Trophoblast cell (in vitro differentiated cells and primary cell): ENCODE measurements at regions not wholly inside any gene's neighbourhood (a gene's known extent, or its start where the extent isn't known, plus 50 kb on each side); places are given as distances from the start of the nearest gene placed in this dataset.

Experiments used
- DNase-seq, 2 donors: peaks; one replicate each; pipeline ENCODE4 v3.0.0-alpha.2; 2016
- H2AFZ ChIP-seq: 2 replicates; pipeline ENCODE4 v1.6.1; 2013; ENCODE audit warnings: low read length, moderate library complexity, mild to moderate bottlenecking; ENCODE audit not compliant: insufficient read depth, poor library complexity
- H2AK5ac ChIP-seq: 2 replicates; pipeline ENCODE4 v1.6.1; 2013; ENCODE audit warnings: mild to moderate bottlenecking, low read length
- H2BK120ac ChIP-seq: 2 replicates; pipeline ENCODE4 v1.6.1; 2013; ENCODE audit warnings: low read length, mild to moderate bottlenecking, moderate library complexity; ENCODE audit not compliant: insufficient read depth, poor library complexity
- H2BK12ac ChIP-seq: 2 replicates; pipeline ENCODE4 v1.6.1; 2013; ENCODE audit warnings: mild to moderate bottlenecking, low read length, moderate library complexity
- H2BK5ac ChIP-seq: 2 replicates; pipeline ENCODE4 v1.6.1; 2013; ENCODE audit warnings: low read length, low read depth, moderate library complexity, mild to moderate bottlenecking; ENCODE audit not compliant: poor library complexity
- H3K14ac ChIP-seq: 2 replicates; pipeline ENCODE4 v1.6.1; 2013; ENCODE audit warnings: mild to moderate bottlenecking, low read length
- H3K18ac ChIP-seq: 2 replicates; pipeline ENCODE4 v1.6.1; 2013; ENCODE audit warnings: mild to moderate bottlenecking, low read length
- H3K23ac ChIP-seq: 2 replicates; pipeline ENCODE4 v1.6.1; 2013; ENCODE audit warnings: low read length
- H3K27ac ChIP-seq: 2 replicates; pipeline ENCODE4 v1.5.1; 2013; ENCODE audit warnings: low read depth, mild to moderate bottlenecking, inconsistent platforms, low read length, moderate library complexity
- H3K27me3 ChIP-seq: 2 replicates; pipeline ENCODE4 v1.6.1; 2013; ENCODE audit warnings: inconsistent platforms, mild to moderate bottlenecking, low read length, moderate library complexity; ENCODE audit not compliant: insufficient read depth
- H3K36me3 ChIP-seq, 2 experiments: 1 replicate in 1 of 2; 2 replicates in 1 of 2; pipeline ENCODE4 v1.6.1; 2013; ENCODE audit warnings: low read length in 2 of 2, mild to moderate bottlenecking in 2 of 2, moderate library complexity in 1 of 2; ENCODE audit not compliant: insufficient read depth in 2 of 2, control insufficient read depth in 1 of 2
- H3K4ac ChIP-seq: 2 replicates; pipeline ENCODE4 v1.6.1; 2013; ENCODE audit warnings: low read depth, mild to moderate bottlenecking, low read length, moderate library complexity
- H3K4me1 ChIP-seq, 2 experiments: 1 replicate in 1 of 2; 2 replicates in 1 of 2; pipeline ENCODE4 v1.6.1; 2013; ENCODE audit warnings: low read length in 2 of 2, mild to moderate bottlenecking in 2 of 2, moderate library complexity in 1 of 2; ENCODE audit not compliant: insufficient read depth in 2 of 2, control insufficient read depth in 1 of 2
- H3K4me2 ChIP-seq: 2 replicates; pipeline ENCODE4 v1.6.1; 2013; ENCODE audit warnings: inconsistent platforms, mild to moderate bottlenecking, low read length, moderate library complexity
- H3K4me3 ChIP-seq: 2 replicates; pipeline ENCODE4 v1.5.1; 2013; ENCODE audit warnings: mild to moderate bottlenecking, low read depth, low read length, inconsistent platforms
- H3K79me1 ChIP-seq: one replicate; pipeline ENCODE4 v1.6.1; 2013; ENCODE audit warnings: low read length
- H3K79me2 ChIP-seq: 2 replicates; pipeline ENCODE4 v1.6.1; 2013; ENCODE audit warnings: low read length, mild to moderate bottlenecking; ENCODE audit not compliant: control insufficient read depth, insufficient read depth, poor library complexity
- H3K9ac ChIP-seq: 2 replicates; pipeline ENCODE4 v1.6.1; 2013; ENCODE audit warnings: mild to moderate bottlenecking, low read length
- H3K9me3 ChIP-seq: 2 replicates; pipeline ENCODE4 v1.6.1; 2013; ENCODE audit warnings: low read depth, mild to moderate bottlenecking, control low read depth, inconsistent platforms, low read length; ENCODE audit not compliant: insufficient read depth
- H4K12ac ChIP-seq: 2 replicates; pipeline ENCODE4 v1.6.1; 2013; ENCODE audit warnings: low read depth, mild to moderate bottlenecking, low read length, moderate library complexity
- H4K8ac ChIP-seq: 2 replicates; pipeline ENCODE4 v1.6.1; 2013; ENCODE audit warnings: low read depth, mild to moderate bottlenecking, low read length, moderate library complexity
- H4K91ac ChIP-seq: one replicate; pipeline ENCODE4 v1.6.1; 2013; ENCODE audit warnings: low read depth, mild to moderate bottlenecking, low read length, moderate library complexity
- WGBS: extraction: QIAGEN DNeasy Blood & Tissue Kit; methylation state at CpG from one replicate; pipeline ENCODE4 v1.1.7; 2013; ENCODE audit warnings: missing lambda C conversion rate; ENCODE audit not compliant: insufficient read length, insufficient coverage; ENCODE audit errors: extremely low coverage; 5-methylcytosine and 5-hydroxymethylcytosine counted together

GRCh38 chr10:14456870-14457266 is 126.1 kb upstream of the FRMD4A start:
- WGBS = no CpG with 5 or more reads among the region's 2 CpGs
- Histone ChIP-seq H3K4me3 (no peak overlapping the region), H3K27me3 (no peaks in the 10 kb centered on the region), H2AFZ (no peak overlapping the region), H2BK5ac (no peak overlapping the region), H3K79me2 (no peaks in the 10 kb centered on the region), H3K9ac (no peak overlapping the region), H3K18ac (no peak overlapping the region), H4K91ac (no peak overlapping the region), H3K4ac (no peak overlapping the region), H3K36me3 (no peaks in the 10 kb centered on the region), H3K27ac (no peak overlapping the region), H2BK12ac (no peak overlapping the region), H3K4me1 (no peaks in the 10 kb centered on the region), H2BK120ac (no peak overlapping the region), H3K23ac (no peak overlapping the region), H3K9me3 (peaks cover 1% of the 10 kb centered on the region), H3K14ac (no peak overlapping the region), H3K4me2 (no peak overlapping the region), H4K12ac (no peak overlapping the region), H3K79me1 (no peaks in the 10 kb centered on the region), H4K8ac (no peak overlapping the region), H2AK5ac (no peak overlapping the region)
- DNase-seq = no peak

DNA sequence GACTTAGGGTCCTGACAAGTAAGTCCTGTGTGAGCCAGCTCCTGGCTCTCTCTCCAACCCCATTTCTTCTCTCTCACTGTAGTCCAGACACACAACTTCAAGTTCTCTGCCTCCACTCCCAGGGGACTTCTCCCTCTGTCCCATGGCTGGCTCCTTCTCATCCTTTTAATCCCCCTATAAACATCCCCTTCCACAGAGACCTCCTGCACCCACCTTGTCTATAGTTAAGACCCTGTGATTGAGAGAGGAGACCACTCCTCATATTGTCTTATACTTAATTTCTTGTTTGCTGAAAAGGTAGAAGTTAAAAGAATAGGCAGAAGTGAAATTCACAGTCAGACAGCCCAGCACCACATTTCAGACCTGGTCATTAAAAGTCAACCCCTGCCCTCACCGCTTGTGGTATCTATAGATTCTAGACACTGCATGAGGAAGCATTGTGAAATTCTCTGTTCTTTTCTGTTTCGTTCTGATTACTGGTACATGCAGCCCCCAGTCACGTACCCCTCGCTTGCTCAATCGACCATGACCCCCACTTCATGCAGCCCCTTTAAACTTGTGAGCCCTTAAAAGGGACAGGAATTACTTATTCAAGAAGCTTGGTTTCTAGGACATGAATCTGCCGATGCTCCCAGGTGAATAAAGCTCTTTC is 125.6 kb upstream of the FRMD4A start:
- no peak overlapping the region for H2BK120ac ChIP-seq
- no peaks in the 10 kb centered on the region for H3K27me3 ChIP-seq
- H3K4me2 ChIP-seq = no peak overlapping the region
- no peaks in the 10 kb centered on the region for H3K79me1 ChIP-seq
- H2AFZ ChIP-seq = no peak overlapping the region
- no peaks in the 10 kb centered on the region for H3K4me1 ChIP-seq
- no peak overlapping the region for H3K27ac ChIP-seq
- no peak overlapping the region for H3K14ac ChIP-seq
- H4K91ac ChIP-seq = no peak overlapping the region
- peaks cover 1% of the 10 kb centered on the region for H3K9me3 ChIP-seq
- no peak overlapping the region for H2BK5ac ChIP-seq
- no peaks in the 10 kb centered on the region for H3K79me2 ChIP-seq
- H4K8ac ChIP-seq = no peak overlapping the region
- H4K12ac ChIP-seq = no peak overlapping the region
- H3K36me3 ChIP-seq = no peaks in the 10 kb centered on the region
- H3K9ac ChIP-seq = no peak overlapping the region
- no peak overlapping the region for H2AK5ac ChIP-seq
- H3K4me3 ChIP-seq = no peak overlapping the region
- no peak overlapping the region for H3K18ac ChIP-seq
- no peak overlapping the region for H3K4ac ChIP-seq
- DNase-seq = no peak
- H2BK12ac ChIP-seq = no peak overlapping the region
- H3K23ac ChIP-seq = no peak overlapping the region
- WGBS = no CpG with 5 or more reads among the region's 6 CpGs

- H3K4me1 ChIP-seq = no peaks in the 10 kb centered on the region
These were observed 123.9 kb upstream of the FRMD4A start for GRCh38 chr10:14454629-14455028.

GRCh38 chr10:14454206-14454605 is 123.5 kb upstream of the FRMD4A start:
- no peak overlapping the region for H3K4ac ChIP-seq
- no peak overlapping the region for H3K4me2 ChIP-seq
- no peaks in the 10 kb centered on the region for H3K27me3 ChIP-seq
- DNase-seq = no peak
- H3K79me1 ChIP-seq = no peaks in the 10 kb centered on the region
- H3K14ac ChIP-seq = no peak overlapping the region
- no peak overlapping the region for H4K12ac ChIP-seq
- no peak overlapping the region for H3K4me3 ChIP-seq
- H4K8ac ChIP-seq = no peak overlapping the region
- no peaks in the 10 kb centered on the region for H3K36me3 ChIP-seq
- H2AFZ ChIP-seq = no peak overlapping the region
- H2BK12ac ChIP-seq = no peak overlapping the region
- H2BK5ac ChIP-seq = no peak overlapping the region
- peaks cover 1% of the 10 kb centered on the region for H3K9me3 ChIP-seq
- H2BK120ac ChIP-seq = no peak overlapping the region
- H4K91ac ChIP-seq = no peak overlapping the region
- H3K18ac ChIP-seq = no peak overlapping the region
- no peak overlapping the region for H3K27ac ChIP-seq
- no peak overlapping the region for H2AK5ac ChIP-seq
- H3K79me2 ChIP-seq = no peaks in the 10 kb centered on the region
- no peak overlapping the region for H3K9ac ChIP-seq
- H3K23ac ChIP-seq = no peak overlapping the region
- no peaks in the 10 kb centered on the region for H3K4me1 ChIP-seq
- WGBS = no CpG with 5 or more reads among the region's 12 CpGs

More at GRCh38 chr10:14454629-14455028, 123.9 kb upstream of the FRMD4A start:
- H3K4ac ChIP-seq = no peak overlapping the region
- peaks cover 1% of the 10 kb centered on the region for H3K9me3 ChIP-seq
- no peak overlapping the region for H2AK5ac ChIP-seq
- H3K14ac ChIP-seq = no peak overlapping the region
- no peaks in the 10 kb centered on the region for H3K36me3 ChIP-seq
- no peaks in the 10 kb centered on the region for H3K79me2 ChIP-seq
- H3K79me1 ChIP-seq = no peaks in the 10 kb centered on the region
- H4K12ac ChIP-seq = no peak overlapping the region
- no peak overlapping the region for H3K27ac ChIP-seq
- H2BK5ac ChIP-seq = no peak overlapping the region
- H4K91ac ChIP-seq = no peak overlapping the region
- no peak overlapping the region for H2BK120ac ChIP-seq
- H2AFZ ChIP-seq = no peak overlapping the region
- no peak overlapping the region for H3K18ac ChIP-seq
- no peaks in the 10 kb centered on the region for H3K27me3 ChIP-seq
- H4K8ac ChIP-seq = no peak overlapping the region
- DNase-seq = no peak
- no peak overlapping the region for H3K23ac ChIP-seq
- WGBS = no CpG with 5 or more reads among the region's 10 CpGs
- no peak overlapping the region for H2BK12ac ChIP-seq
- H3K9ac ChIP-seq = no peak overlapping the region
- H3K4me3 ChIP-seq = no peak overlapping the region
- no peak overlapping the region for H3K4me2 ChIP-seq
